ENCODE measurements at regions not wholly inside any gene's neighbourhood (a gene's known extent, or its start where the extent isn't known, plus 50 kb on each side); places are given as distances from the start of the nearest gene placed in this dataset.

DNA sequence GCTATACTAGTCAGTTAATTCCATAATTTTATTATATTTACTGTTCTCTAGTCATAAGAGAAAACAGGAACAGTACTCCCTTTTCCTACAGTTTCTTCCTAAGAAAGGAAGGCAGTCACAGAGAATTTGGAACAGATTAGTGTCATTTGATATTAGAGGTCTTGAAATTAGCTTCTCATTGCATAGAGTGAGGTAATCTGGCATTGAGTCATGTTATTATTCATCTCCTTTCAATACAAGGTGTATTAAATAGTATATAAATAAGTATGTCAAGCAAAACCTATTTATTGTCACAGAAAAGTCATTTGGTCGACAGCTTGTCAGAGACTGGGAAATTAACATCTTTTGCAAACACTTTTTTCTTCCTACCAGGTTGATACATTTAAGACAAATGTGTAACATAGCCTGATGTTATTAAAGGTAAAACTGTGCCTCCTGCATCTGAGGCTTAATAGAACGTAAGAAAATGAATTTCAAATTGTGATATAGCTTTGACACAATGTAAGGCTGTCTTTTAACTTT lies 753.1 kb upstream of the FRG1 start:
- H3K4me2 ChIP-seq (ENCODE audit: low read length): no peak overlapping the region
- ChIA-PET POLR2A (no interaction called here), CTCF (no interaction called here), RAD21 (ENCODE audit: low non-redundant PET in 1 of 2, low total read pairs in 2 of 2, uncharacterized antibody in 2 of 2, unreplicated experiment in 2 of 2) (no interaction called here)
- no TSS peak for BruUV-seq (replicated peaks)
- H3K4me3 ChIP-seq (replicated peaks in 1 of 2; ENCODE audit: low read depth in 1 of 2, low read length in 2 of 2): no peak overlapping the region
- H3K27ac ChIP-seq (ENCODE audit: low read depth, low read length): no peak overlapping the region
- no peaks in the 10 kb centered on the region for H4K20me1 ChIP-seq (ENCODE audit: insufficient read depth)
- no peak for ATAC-seq
- H3K9ac ChIP-seq (ENCODE audit: low read length): no peak overlapping the region
- intact Hi-C loops (cut with micrococcal nuclease): no loop called here
- H3K9me3 ChIP-seq (ENCODE audit: control insufficient read depth in 1 of 2, insufficient read depth in 1 of 2, low read depth in 1 of 2, low read length in 2 of 2): no peaks in the 10 kb centered on the region
- H3K36me3 ChIP-seq (ENCODE audit: control insufficient read depth in 1 of 2, insufficient read depth in 2 of 2, low read length in 2 of 2): no peaks in the 10 kb centered on the region
- H3K9me2 ChIP-seq (ENCODE audit: insufficient read depth): no peaks in the 10 kb centered on the region
- no peaks in the 10 kb centered on the region for H3K79me2 ChIP-seq (ENCODE audit: insufficient read depth, low read length)
- H2AFZ ChIP-seq (ENCODE audit: low read depth, low read length, poor library complexity, severe bottlenecking): no peak overlapping the region
- H3K4me1 ChIP-seq (ENCODE audit: control insufficient read depth in 1 of 2, insufficient read depth in 2 of 2, low read length in 2 of 2): no peaks in the 10 kb centered on the region
- no peaks in the 10 kb centered on the region for H3K27me3 ChIP-seq (ENCODE audit: insufficient read depth, low read length)
- TF ChIP-seq, protein P1, sequence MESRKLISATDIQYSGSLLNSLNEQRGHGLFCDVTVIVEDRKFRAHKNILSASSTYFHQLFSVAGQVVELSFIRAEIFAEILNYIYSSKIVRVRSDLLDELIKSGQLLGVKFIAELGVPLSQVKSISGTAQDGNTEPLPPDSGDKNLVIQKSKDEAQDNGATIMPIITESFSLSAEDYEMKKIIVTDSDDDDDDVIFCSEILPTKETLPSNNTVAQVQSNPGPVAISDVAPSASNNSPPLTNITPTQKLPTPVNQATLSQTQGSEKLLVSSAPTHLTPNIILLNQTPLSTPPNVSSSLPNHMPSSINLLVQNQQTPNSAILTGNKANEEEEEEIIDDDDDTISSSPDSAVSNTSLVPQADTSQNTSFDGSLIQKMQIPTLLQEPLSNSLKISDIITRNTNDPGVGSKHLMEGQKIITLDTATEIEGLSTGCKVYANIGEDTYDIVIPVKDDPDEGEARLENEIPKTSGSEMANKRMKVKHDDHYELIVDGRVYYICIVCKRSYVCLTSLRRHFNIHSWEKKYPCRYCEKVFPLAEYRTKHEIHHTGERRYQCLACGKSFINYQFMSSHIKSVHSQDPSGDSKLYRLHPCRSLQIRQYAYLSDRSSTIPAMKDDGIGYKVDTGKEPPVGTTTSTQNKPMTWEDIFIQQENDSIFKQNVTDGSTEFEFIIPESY (IDR thresholded peaks at IDR 0.05; ENCODE audit: extremely low read depth, insufficient replicate concordance, low read length): no peak
- TF ChIP-seq, protein P2, sequence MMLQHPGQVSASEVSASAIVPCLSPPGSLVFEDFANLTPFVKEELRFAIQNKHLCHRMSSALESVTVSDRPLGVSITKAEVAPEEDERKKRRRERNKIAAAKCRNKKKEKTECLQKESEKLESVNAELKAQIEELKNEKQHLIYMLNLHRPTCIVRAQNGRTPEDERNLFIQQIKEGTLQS (IDR thresholded peaks at IDR 0.05): no peak
- TF ChIP-seq ZNF274 (IDR thresholded peaks at IDR 0.05; ENCODE audit: low read depth, low read length): no peak
- TF ChIP-seq, protein P3, sequence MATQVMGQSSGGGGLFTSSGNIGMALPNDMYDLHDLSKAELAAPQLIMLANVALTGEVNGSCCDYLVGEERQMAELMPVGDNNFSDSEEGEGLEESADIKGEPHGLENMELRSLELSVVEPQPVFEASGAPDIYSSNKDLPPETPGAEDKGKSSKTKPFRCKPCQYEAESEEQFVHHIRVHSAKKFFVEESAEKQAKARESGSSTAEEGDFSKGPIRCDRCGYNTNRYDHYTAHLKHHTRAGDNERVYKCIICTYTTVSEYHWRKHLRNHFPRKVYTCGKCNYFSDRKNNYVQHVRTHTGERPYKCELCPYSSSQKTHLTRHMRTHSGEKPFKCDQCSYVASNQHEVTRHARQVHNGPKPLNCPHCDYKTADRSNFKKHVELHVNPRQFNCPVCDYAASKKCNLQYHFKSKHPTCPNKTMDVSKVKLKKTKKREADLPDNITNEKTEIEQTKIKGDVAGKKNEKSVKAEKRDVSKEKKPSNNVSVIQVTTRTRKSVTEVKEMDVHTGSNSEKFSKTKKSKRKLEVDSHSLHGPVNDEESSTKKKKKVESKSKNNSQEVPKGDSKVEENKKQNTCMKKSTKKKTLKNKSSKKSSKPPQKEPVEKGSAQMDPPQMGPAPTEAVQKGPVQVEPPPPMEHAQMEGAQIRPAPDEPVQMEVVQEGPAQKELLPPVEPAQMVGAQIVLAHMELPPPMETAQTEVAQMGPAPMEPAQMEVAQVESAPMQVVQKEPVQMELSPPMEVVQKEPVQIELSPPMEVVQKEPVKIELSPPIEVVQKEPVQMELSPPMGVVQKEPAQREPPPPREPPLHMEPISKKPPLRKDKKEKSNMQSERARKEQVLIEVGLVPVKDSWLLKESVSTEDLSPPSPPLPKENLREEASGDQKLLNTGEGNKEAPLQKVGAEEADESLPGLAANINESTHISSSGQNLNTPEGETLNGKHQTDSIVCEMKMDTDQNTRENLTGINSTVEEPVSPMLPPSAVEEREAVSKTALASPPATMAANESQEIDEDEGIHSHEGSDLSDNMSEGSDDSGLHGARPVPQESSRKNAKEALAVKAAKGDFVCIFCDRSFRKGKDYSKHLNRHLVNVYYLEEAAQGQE (IDR thresholded peaks at IDR 0.05; ENCODE audit: low read depth): no peak
- no peak for TF ChIP-seq ELF1 (IDR thresholded peaks at IDR 0.05; ENCODE audit: borderline replicate concordance, low read depth)
- TF ChIP-seq FOSL1 (IDR thresholded peaks at IDR 0.05; ENCODE audit: low read depth): no peak
- TF ChIP-seq CBX3 (IDR thresholded peaks at IDR 0.05; ENCODE audit: low read depth): no peak
- TF ChIP-seq, protein P4, sequence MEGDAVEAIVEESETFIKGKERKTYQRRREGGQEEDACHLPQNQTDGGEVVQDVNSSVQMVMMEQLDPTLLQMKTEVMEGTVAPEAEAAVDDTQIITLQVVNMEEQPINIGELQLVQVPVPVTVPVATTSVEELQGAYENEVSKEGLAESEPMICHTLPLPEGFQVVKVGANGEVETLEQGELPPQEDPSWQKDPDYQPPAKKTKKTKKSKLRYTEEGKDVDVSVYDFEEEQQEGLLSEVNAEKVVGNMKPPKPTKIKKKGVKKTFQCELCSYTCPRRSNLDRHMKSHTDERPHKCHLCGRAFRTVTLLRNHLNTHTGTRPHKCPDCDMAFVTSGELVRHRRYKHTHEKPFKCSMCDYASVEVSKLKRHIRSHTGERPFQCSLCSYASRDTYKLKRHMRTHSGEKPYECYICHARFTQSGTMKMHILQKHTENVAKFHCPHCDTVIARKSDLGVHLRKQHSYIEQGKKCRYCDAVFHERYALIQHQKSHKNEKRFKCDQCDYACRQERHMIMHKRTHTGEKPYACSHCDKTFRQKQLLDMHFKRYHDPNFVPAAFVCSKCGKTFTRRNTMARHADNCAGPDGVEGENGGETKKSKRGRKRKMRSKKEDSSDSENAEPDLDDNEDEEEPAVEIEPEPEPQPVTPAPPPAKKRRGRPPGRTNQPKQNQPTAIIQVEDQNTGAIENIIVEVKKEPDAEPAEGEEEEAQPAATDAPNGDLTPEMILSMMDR (IDR thresholded peaks at IDR 0.05 in 2 of 3, conservative IDR thresholded peaks at IDR 0.05 in 1 of 3; ENCODE audit: borderline replicate concordance in 1 of 3, insufficient read depth in 1 of 3, low read depth in 2 of 3, low read length in 2 of 3): no peak
- no peak for TF ChIP-seq ZFX (IDR thresholded peaks at IDR 0.05)
- no peak for TF ChIP-seq SP1 (IDR thresholded peaks at IDR 0.05; ENCODE audit: low read depth)
- no peak for TF ChIP-seq RAD21 (IDR thresholded peaks at IDR 0.05; ENCODE audit: low read depth)
- TF ChIP-seq SRF (IDR thresholded peaks at IDR 0.05; ENCODE audit: low read depth): no peak
- DNase-seq (ENCODE audit: low read depth, low spot score): no peak
